ENCODE measurements at regions not wholly inside any gene's neighbourhood (a gene's known extent, or its start where the extent isn't known, plus 50 kb on each side); places are given as distances from the start of the nearest gene placed in this dataset.

GRCh38 chr7:122199171-122199570 lies 55.1 kb upstream of the AASS start:
- no peaks in the 10 kb centered on the region for H3K79me2 ChIP-seq (replicated peaks; ENCODE audit: insufficient read depth)
- TF ChIP-seq CTCF (conservative IDR thresholded peaks at IDR 0.05; ENCODE audit: low read depth in 2 of 2) (no peak), EZH2phosphoT487 (IDR thresholded peaks at IDR 0.05; ENCODE audit: unreplicated experiment) (no peak), NANOG (IDR thresholded peaks at IDR 0.05; ENCODE audit: borderline replicate concordance) (no peak), ZNF331 (CRISPR knock-in tag; IDR thresholded peaks at IDR 0.05; ENCODE audit: low read depth) (no peak), JUNB (IDR thresholded peaks at IDR 0.05; ENCODE audit: unreplicated experiment) (no peak)
- TF ChIP-seq, protein P1, sequence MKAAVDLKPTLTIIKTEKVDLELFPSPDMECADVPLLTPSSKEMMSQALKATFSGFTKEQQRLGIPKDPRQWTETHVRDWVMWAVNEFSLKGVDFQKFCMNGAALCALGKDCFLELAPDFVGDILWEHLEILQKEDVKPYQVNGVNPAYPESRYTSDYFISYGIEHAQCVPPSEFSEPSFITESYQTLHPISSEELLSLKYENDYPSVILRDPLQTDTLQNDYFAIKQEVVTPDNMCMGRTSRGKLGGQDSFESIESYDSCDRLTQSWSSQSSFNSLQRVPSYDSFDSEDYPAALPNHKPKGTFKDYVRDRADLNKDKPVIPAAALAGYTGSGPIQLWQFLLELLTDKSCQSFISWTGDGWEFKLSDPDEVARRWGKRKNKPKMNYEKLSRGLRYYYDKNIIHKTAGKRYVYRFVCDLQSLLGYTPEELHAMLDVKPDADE (IDR thresholded peaks at IDR 0.05), result no peak
- TF ChIP-seq, protein P2, sequence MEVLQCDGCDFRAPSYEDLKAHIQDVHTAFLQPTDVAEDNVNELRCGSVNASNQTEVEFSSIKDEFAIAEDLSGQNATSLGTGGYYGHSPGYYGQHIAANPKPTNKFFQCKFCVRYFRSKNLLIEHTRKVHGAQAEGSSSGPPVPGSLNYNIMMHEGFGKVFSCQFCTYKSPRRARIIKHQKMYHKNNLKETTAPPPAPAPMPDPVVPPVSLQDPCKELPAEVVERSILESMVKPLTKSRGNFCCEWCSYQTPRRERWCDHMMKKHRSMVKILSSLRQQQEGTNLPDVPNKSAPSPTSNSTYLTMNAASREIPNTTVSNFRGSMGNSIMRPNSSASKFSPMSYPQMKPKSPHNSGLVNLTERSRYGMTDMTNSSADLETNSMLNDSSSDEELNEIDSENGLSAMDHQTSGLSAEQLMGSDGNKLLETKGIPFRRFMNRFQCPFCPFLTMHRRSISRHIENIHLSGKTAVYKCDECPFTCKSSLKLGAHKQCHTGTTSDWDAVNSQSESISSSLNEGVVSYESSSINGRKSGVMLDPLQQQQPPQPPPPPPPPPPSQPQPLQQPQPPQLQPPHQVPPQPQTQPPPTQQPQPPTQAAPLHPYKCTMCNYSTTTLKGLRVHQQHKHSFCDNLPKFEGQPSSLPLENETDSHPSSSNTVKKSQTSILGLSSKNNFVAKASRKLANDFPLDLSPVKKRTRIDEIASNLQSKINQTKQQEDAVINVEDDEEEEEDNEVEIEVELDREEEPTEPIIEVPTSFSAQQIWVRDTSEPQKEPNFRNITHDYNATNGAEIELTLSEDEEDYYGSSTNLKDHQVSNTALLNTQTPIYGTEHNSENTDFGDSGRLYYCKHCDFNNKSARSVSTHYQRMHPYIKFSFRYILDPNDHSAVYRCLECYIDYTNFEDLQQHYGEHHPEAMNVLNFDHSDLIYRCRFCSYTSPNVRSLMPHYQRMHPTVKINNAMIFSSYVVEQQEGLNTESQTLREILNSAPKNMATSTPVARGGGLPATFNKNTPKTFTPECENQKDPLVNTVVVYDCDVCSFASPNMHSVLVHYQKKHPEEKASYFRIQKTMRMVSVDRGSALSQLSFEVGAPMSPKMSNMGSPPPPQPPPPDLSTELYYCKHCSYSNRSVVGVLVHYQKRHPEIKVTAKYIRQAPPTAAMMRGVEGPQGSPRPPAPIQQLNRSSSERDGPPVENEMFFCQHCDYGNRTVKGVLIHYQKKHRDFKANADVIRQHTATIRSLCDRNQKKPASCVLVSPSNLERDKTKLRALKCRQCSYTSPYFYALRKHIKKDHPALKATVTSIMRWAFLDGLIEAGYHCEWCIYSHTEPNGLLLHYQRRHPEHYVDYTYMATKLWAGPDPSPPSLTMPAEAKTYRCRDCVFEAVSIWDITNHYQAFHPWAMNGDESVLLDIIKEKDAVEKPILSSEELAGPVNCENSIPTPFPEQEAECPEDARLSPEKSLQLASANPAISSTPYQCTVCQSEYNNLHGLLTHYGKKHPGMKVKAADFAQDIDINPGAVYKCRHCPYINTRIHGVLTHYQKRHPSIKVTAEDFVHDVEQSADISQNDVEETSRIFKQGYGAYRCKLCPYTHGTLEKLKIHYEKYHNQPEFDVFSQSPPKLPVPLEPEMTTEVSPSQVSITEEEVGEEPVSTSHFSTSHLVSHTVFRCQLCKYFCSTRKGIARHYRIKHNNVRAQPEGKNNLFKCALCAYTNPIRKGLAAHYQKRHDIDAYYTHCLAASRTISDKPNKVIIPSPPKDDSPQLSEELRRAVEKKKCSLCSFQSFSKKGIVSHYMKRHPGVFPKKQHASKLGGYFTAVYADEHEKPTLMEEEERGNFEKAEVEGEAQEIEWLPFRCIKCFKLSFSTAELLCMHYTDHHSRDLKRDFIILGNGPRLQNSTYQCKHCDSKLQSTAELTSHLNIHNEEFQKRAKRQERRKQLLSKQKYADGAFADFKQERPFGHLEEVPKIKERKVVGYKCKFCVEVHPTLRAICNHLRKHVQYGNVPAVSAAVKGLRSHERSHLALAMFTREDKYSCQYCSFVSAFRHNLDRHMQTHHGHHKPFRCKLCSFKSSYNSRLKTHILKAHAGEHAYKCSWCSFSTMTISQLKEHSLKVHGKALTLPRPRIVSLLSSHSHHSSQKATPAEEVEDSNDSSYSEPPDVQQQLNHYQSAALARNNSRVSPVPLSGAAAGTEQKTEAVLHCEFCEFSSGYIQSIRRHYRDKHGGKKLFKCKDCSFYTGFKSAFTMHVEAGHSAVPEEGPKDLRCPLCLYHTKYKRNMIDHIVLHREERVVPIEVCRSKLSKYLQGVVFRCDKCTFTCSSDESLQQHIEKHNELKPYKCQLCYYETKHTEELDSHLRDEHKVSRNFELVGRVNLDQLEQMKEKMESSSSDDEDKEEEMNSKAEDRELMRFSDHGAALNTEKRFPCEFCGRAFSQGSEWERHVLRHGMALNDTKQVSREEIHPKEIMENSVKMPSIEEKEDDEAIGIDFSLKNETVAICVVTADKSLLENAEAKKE (CRISPR knock-in tag; IDR thresholded peaks at IDR 0.05), result no peak
- Mint-ChIP-seq H3K4me3 (no peak overlapping the region), H3K36me3 (ENCODE audit: low read depth) (peaks cover 14% of the 10 kb centered on the region), H3K27me3 (ENCODE audit: insufficient read depth, low read depth, poor library complexity) (no peaks in the 10 kb centered on the region), H3K9me3 (peaks cover 11% of the 10 kb centered on the region; the same call in 2 of the 3 replicates), H3K27ac (no peak overlapping the region), H3K4me1 (peaks cover 27% of the 10 kb centered on the region)
- no peak for ATAC-seq
- peaks cover 4% of the 10 kb centered on the region; the same call in 1 of the 2 replicates for H3K9me2 ChIP-seq (ENCODE audit: insufficient read depth)
- peaks cover 23% of the 10 kb centered on the region for H3K4me1 ChIP-seq (ENCODE audit: insufficient read depth)
- no peaks in the 10 kb centered on the region for H3K27me3 ChIP-seq (ENCODE audit: insufficient read depth)
- H3K4me2 ChIP-seq, result no peak overlapping the region
- no peak for DNase-seq (ENCODE audit: low spot score)
- H3K27ac ChIP-seq (ENCODE audit: low read depth), result no peak overlapping the region
- H3K36me3 ChIP-seq (ENCODE audit: insufficient read depth), result no peaks in the 10 kb centered on the region
- H4K20me1 ChIP-seq (replicated peaks; ENCODE audit: insufficient read depth), result no peaks in the 10 kb centered on the region
- no peak overlapping the region for H2AFZ ChIP-seq
- no peaks in the 10 kb centered on the region for H3F3A ChIP-seq (replicated peaks; ENCODE audit: low read depth)
- no peak overlapping the region for H3K4me3 ChIP-seq

Measured in GM23338 (cell line).